Keratinocyte (primary cell): ENCODE measurements at regions not wholly inside any gene's neighbourhood (a gene's known extent, or its start where the extent isn't known, plus 50 kb on each side); places are given as distances from the start of the nearest gene placed in this dataset.

ENCODE experiments used
- DNase-seq: peaks from one replicate; pipeline ENCODE4 v3.0.0-alpha.2; 2011; ENCODE audit warnings: low read depth, missing footprints, low spot score
- FAIRE-seq: peaks from 2 replicates; lab custom pipeline; 2011; peaks lifted over from hg19 to GRCh38; lab: Jason Lieb, UNC
- H2AFZ ChIP-seq: 2 replicates; pipeline ENCODE4 v1.6.0; 2012; ENCODE audit warnings: low read length, control low read depth, inconsistent platforms; ENCODE audit not compliant: control insufficient read depth
- H3K27ac ChIP-seq: 2 replicates; pipeline ENCODE4 v1.5.1; 2011; ENCODE audit warnings: low read length; ENCODE audit not compliant: control insufficient read depth, insufficient read depth
- H3K27me3 ChIP-seq: 3 replicates; pipeline ENCODE4 v1.6.0; 2011; ENCODE audit warnings: low read length; ENCODE audit not compliant: control insufficient read depth, insufficient read depth; ENCODE audit errors: extremely low read depth
- H3K36me3 ChIP-seq, 2 experiments: 2 replicates in 1 of 2; 3 replicates in 1 of 2; pipeline ENCODE4 v1.5.1; 2011; ENCODE audit warnings: low read length in 2 of 2, mild to moderate bottlenecking in 1 of 2; ENCODE audit not compliant: control insufficient read depth in 2 of 2, insufficient read depth in 2 of 2; ENCODE audit errors: extremely low read depth in 1 of 2
- H3K4me1 ChIP-seq: 3 replicates; pipeline ENCODE4 v1.5.1; 2011; ENCODE audit warnings: low read length; ENCODE audit not compliant: control insufficient read depth, insufficient read depth; ENCODE audit errors: extremely low read depth
- H3K4me2 ChIP-seq: 3 replicates; pipeline ENCODE4 v1.6.0; 2011; ENCODE audit warnings: low read depth, low read length; ENCODE audit not compliant: control insufficient read depth, insufficient read depth; ENCODE audit errors: extremely low read depth
- H3K4me3 ChIP-seq, 3 experiments: fragments of 200-600 bp in 1 of 3; sonication (generic) in 1 of 3; 2 replicates in 2 of 3; 3 replicates in 1 of 3; pipeline ENCODE4 v1.5.1; 2011 to 2016; ENCODE audit warnings: low read length in 3 of 3, mild to moderate bottlenecking in 3 of 3, control low read depth in 2 of 3, inconsistent platforms in 1 of 3, low read depth in 1 of 3, mixed read lengths in 1 of 3, mixed run types in 1 of 3, moderate library complexity in 1 of 3; ENCODE audit not compliant: control insufficient read depth in 2 of 3, insufficient read depth in 2 of 3; ENCODE audit errors: extremely low read depth in 1 of 3
- H3K79me2 ChIP-seq: 2 replicates; pipeline ENCODE4 v1.6.0; 2012; ENCODE audit warnings: low read length; ENCODE audit not compliant: control insufficient read depth, insufficient read depth
- H3K9ac ChIP-seq: 3 replicates; pipeline ENCODE4 v1.6.0; 2011; ENCODE audit warnings: low read length; ENCODE audit not compliant: control insufficient read depth, insufficient read depth; ENCODE audit errors: extremely low read depth
- H3K9me1 ChIP-seq: 3 replicates; pipeline ENCODE4 v1.6.0; 2011; ENCODE audit warnings: low read length; ENCODE audit not compliant: control insufficient read depth, insufficient read depth; ENCODE audit errors: extremely low read depth
- H3K9me3 ChIP-seq: 2 replicates; pipeline ENCODE4 v1.5.1; 2012; ENCODE audit warnings: low read depth, low read length; ENCODE audit not compliant: control insufficient read depth
- H4K20me1 ChIP-seq: 3 replicates; pipeline ENCODE4 v1.6.0; 2011; ENCODE audit warnings: low read length; ENCODE audit not compliant: control insufficient read depth, insufficient read depth; ENCODE audit errors: extremely low read depth
- EZH2 ChIP-seq: IDR thresholded peaks from one replicate; pipeline ENCODE4 v1.6.1; 2012; ENCODE audit warnings: inconsistent platforms, mild to moderate bottlenecking, low read length, moderate library complexity
- dilution Hi-C: fragments of 300-500 bp; cut with MboI; formaldehyde crosslinking; loops from one replicate; pipeline ENCODE4 v1.7.0; 2020; ENCODE audit warnings: low sequenced_read_pairs; ENCODE audit not compliant: extremely low pct_ligation_motif_present
- TF ChIP-seq, protein P1 (sequence below), 3 experiments: IDR thresholded peaks in 1 of 3; conservative IDR thresholded peaks in 1 of 3; optimal IDR thresholded peaks in 1 of 3; 2 replicates in 2 of 3; 3 replicates in 1 of 3; pipeline versions ENCODE3 to v1.5.1; 2011; ENCODE audit warnings: low read length in 3 of 3, mild to moderate bottlenecking in 3 of 3, moderate library complexity in 2 of 3, control low read depth in 1 of 3, inconsistent platforms in 1 of 3; ENCODE audit not compliant: insufficient read depth in 2 of 3; ENCODE audit errors: extremely low read depth in 1 of 3

DNA sequence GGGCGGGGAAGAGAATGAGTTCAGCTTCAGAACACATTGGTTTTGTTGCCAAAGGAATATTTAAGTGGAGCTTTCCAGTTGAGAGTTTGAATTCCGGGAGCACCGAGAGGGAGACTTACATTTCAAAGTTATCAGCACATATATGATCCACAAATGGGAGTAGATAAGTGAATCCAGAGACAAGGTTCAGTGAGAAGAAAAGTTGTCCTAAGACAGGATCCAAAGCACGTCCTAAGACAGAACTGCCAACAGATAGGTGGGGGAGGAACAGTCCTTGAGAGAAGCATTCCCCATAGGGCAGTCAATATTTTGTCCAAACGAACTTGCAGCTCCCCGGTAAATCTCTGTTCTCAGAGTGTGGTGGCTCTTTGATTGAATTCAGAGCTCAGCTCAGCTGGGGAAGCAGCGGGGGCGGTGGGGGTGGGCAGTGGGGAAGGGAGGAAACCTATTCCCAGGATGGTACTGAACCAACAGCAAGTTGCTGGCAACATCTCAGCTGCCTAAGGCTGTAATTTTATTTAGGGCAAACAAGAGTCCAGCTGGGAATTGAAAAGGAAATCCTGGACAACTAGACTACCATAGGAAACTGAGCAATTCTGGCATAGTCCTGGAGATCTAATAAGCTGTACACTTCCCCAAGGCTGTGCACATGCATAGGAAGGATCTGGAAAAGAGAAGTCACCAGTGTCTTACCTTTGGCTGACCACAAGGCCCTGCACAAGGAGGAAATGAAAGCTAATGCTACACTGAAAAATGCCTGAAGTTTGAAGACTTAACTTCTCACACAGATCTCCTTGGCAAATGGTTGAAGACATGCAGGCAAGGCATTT is 94.2 kb upstream of the CXCL12 start:
- Histone ChIP-seq H3K9ac (no peak overlapping the region), H3K4me2 (no peak overlapping the region), H3K36me3 (no peaks in the 10 kb centered on the region), H3K27me3 (no peaks in the 10 kb centered on the region), H3K9me3 (peaks cover 3% of the 10 kb centered on the region), H3K4me3 (no peak overlapping the region), H4K20me1 (no peaks in the 10 kb centered on the region), H3K9me1 (no peaks in the 10 kb centered on the region), H3K4me1 (no peaks in the 10 kb centered on the region), H2AFZ (no peak overlapping the region), H3K27ac (no peak overlapping the region), H3K79me2 (no peaks in the 10 kb centered on the region)
- FAIRE-seq (no peak), DNase-seq (no peak)
- TF ChIP-seq, protein P1, sequence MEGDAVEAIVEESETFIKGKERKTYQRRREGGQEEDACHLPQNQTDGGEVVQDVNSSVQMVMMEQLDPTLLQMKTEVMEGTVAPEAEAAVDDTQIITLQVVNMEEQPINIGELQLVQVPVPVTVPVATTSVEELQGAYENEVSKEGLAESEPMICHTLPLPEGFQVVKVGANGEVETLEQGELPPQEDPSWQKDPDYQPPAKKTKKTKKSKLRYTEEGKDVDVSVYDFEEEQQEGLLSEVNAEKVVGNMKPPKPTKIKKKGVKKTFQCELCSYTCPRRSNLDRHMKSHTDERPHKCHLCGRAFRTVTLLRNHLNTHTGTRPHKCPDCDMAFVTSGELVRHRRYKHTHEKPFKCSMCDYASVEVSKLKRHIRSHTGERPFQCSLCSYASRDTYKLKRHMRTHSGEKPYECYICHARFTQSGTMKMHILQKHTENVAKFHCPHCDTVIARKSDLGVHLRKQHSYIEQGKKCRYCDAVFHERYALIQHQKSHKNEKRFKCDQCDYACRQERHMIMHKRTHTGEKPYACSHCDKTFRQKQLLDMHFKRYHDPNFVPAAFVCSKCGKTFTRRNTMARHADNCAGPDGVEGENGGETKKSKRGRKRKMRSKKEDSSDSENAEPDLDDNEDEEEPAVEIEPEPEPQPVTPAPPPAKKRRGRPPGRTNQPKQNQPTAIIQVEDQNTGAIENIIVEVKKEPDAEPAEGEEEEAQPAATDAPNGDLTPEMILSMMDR (optimal IDR thresholded peaks at IDR 0.05 in 1 of 3, IDR thresholded peaks at IDR 0.05 in 1 of 3, conservative IDR thresholded peaks at IDR 0.05 in 1 of 3; ENCODE audit: extremely low read depth in 1 of 3, insufficient read depth in 2 of 3, low read length in 3 of 3): no peak
- TF ChIP-seq EZH2: no peak
- dilution Hi-C loops: no loop called here

DNA sequence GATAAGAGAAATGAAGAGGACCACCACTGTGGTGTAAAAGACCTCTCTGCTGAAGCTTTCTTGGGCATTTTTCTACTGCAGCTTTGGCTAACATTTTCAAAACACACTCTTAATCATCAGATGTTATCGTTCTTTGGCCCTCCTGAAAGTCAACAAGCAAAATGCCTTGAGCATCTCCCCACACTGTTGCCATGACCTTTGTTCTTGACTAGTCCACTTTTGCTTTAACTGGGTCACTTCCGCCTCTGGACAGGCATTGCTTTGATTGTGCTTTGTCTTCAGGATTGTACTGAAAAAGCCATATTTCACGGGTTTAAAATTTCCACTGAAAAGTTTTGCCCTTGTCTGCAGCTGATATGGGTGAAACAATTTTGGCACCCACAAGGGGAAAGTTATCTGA is 107.8 kb upstream of the CXCL12 start:
- no peak overlapping the region for H2AFZ ChIP-seq
- H3K4me3 ChIP-seq: no peak overlapping the region
- no peak overlapping the region for H3K9ac ChIP-seq
- no peaks in the 10 kb centered on the region for H3K36me3 ChIP-seq
- FAIRE-seq (no peak), DNase-seq (no peak)
- dilution Hi-C loops: no loop called here
- no peaks in the 10 kb centered on the region for H3K9me3 ChIP-seq
- no peak overlapping the region for H3K27ac ChIP-seq
- TF ChIP-seq, protein P1 (optimal IDR thresholded peaks at IDR 0.05 in 1 of 3, IDR thresholded peaks at IDR 0.05 in 1 of 3, conservative IDR thresholded peaks at IDR 0.05 in 1 of 3; ENCODE audit: extremely low read depth in 1 of 3, insufficient read depth in 2 of 3, low read length in 3 of 3): no peak
- no peak for TF ChIP-seq EZH2
- no peaks in the 10 kb centered on the region for H3K27me3 ChIP-seq
- no peaks in the 10 kb centered on the region for H3K4me1 ChIP-seq
- H3K4me2 ChIP-seq: no peak overlapping the region
- no peaks in the 10 kb centered on the region for H3K79me2 ChIP-seq
- no peaks in the 10 kb centered on the region for H3K9me1 ChIP-seq
- H4K20me1 ChIP-seq: no peaks in the 10 kb centered on the region
